DND-41 (cell line): ENCODE measurements at regions not wholly inside any gene's neighbourhood (a gene's known extent, or its start where the extent isn't known, plus 50 kb on each side); places are given as distances from the start of the nearest gene placed in this dataset.

Experiments used
- EZH2 ChIP-seq: IDR thresholded peaks from 3 replicates; pipeline ENCODE4 v1.6.1; 2012; ENCODE audit warnings: borderline replicate concordance, low read depth, mild to moderate bottlenecking, moderate library complexity, low read length, inconsistent platforms; ENCODE audit not compliant: severe bottlenecking
- TF ChIP-seq, protein P1 (sequence below): IDR thresholded peaks from 2 replicates; pipeline ENCODE4 v1.5.1; 2012; ENCODE audit warnings: borderline replicate concordance, low read length, moderate library complexity, mild to moderate bottlenecking; ENCODE audit not compliant: poor library complexity, severe bottlenecking; ENCODE audit errors: extremely low read depth

DNA sequence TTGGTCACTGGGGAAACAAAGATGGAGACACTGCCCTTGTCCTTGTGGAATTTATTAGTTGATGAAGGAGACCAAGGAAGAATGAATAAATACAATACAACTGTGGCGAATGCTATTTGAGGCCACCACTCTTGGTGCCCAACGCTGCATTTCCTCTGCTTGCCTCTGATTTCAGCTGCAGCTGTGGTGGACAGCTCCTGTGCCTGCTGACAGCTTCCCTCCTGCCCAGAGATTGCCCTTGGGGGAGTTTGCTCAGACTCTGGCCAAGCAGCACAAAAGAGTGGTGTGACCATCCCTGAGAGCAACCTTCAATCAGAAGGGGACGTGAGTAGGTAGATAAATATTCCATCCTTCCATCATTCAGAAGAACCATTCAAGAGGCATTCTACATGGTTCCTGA lies 64.6 kb upstream of the FHIT start:
- TF ChIP-seq EZH2 = no peak
- TF ChIP-seq, protein P1, sequence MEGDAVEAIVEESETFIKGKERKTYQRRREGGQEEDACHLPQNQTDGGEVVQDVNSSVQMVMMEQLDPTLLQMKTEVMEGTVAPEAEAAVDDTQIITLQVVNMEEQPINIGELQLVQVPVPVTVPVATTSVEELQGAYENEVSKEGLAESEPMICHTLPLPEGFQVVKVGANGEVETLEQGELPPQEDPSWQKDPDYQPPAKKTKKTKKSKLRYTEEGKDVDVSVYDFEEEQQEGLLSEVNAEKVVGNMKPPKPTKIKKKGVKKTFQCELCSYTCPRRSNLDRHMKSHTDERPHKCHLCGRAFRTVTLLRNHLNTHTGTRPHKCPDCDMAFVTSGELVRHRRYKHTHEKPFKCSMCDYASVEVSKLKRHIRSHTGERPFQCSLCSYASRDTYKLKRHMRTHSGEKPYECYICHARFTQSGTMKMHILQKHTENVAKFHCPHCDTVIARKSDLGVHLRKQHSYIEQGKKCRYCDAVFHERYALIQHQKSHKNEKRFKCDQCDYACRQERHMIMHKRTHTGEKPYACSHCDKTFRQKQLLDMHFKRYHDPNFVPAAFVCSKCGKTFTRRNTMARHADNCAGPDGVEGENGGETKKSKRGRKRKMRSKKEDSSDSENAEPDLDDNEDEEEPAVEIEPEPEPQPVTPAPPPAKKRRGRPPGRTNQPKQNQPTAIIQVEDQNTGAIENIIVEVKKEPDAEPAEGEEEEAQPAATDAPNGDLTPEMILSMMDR = no peak
